SK-N-SH (cell line): ENCODE measurements at regions not wholly inside any gene's neighbourhood (a gene's known extent, or its start where the extent isn't known, plus 50 kb on each side); places are given as distances from the start of the nearest gene placed in this dataset.

Experiments used
- CTCF ChIA-PET: fragments of 300-600, 350-600 bp; formaldehyde crosslinking; extraction: SDS; loops from one replicate; lab custom pipeline; 2021; lab: Yijun Ruan, JAX
- POLR2A ChIA-PET: fragments of 350-600 bp; sonication (Branson Sonifier 250); formaldehyde crosslinking; extraction: SDS; loops from one replicate; lab custom pipeline; 2020; ENCODE audit warnings: antibody characterized with exemption, inconsistent platforms; lab: Yijun Ruan, JAX
- DNase-seq: peaks from one replicate; pipeline ENCODE4 v3.0.0; 2012
- H2AFZ ChIP-seq: fragments of 200-600 bp; sonication (generic); 2 replicates; pipeline ENCODE4 v1.8.1; 2016; ENCODE audit warnings: antibody characterized with exemption, mild to moderate bottlenecking, low read depth
- H3F3A ChIP-seq: fragments of 200-600 bp; sonication (generic); replicated peaks from 2 replicates; pipeline ENCODE3; 2016; ENCODE audit warnings: antibody characterized with exemption, mild to moderate bottlenecking; ENCODE audit not compliant: insufficient read depth
- H3K27ac ChIP-seq, 2 experiments: fragments of 200-500 bp in 1 of 2; fragments of 200-600 bp in 1 of 2; sonication (Bioruptor generic) in 1 of 2; sonication (generic), shearing (Covaris generic) in 1 of 2; 2 replicates each; pipeline versions ENCODE4 v1.5.1 to v1.6.1; 2014 to 2016; ENCODE audit warnings: low read depth in 2 of 2, inconsistent platforms in 1 of 2, low read length in 1 of 2, mild to moderate bottlenecking in 1 of 2, mixed read lengths in 1 of 2
- H3K27me3 ChIP-seq: fragments of 200-600 bp; sonication (generic), shearing (Covaris generic); 2 replicates; pipeline ENCODE4 v1.6.1; 2016; ENCODE audit warnings: mixed run types; ENCODE audit not compliant: insufficient read depth
- H3K36me3 ChIP-seq, 2 experiments: fragments of 200-500 bp in 1 of 2; fragments of 200-600 bp in 1 of 2; sonication (Bioruptor generic) in 1 of 2; sonication (generic) in 1 of 2; replicated peaks in 1 of 2; 2 replicates each; pipeline versions ENCODE3 to v1.5.1; 2014 to 2016; ENCODE audit warnings: low read length in 1 of 2, mild to moderate bottlenecking in 1 of 2; ENCODE audit not compliant: insufficient read depth in 2 of 2, control insufficient read depth in 1 of 2
- H3K4me1 ChIP-seq, 2 experiments: fragments of 200-500 bp in 1 of 2; fragments of 200-600 bp in 1 of 2; sonication (Bioruptor generic) in 1 of 2; sonication (generic), shearing (Covaris generic) in 1 of 2; 2 replicates each; pipeline versions ENCODE4 v1.5.1 to v1.6.1; 2014 to 2016; ENCODE audit warnings: low read depth in 1 of 2, low read length in 1 of 2, mixed run types in 1 of 2; ENCODE audit not compliant: insufficient read depth in 2 of 2, control insufficient read depth in 1 of 2
- H3K4me2 ChIP-seq: fragments of 200-600 bp; sonication (generic), shearing (Covaris generic); 2 replicates; pipeline ENCODE4 v1.6.1; 2017; ENCODE audit warnings: mixed run types
- H3K4me3 ChIP-seq, 2 experiments: fragments of 200-500 bp in 1 of 2; fragments of 200-600 bp in 1 of 2; sonication (Bioruptor generic) in 1 of 2; sonication (generic), shearing (Covaris generic) in 1 of 2; 2 replicates each; pipeline versions ENCODE4 v1.5.1 to v1.8.1; 2014 to 2016; ENCODE audit warnings: low read depth in 2 of 2, inconsistent platforms in 1 of 2, low read length in 1 of 2, mild to moderate bottlenecking in 1 of 2, mixed read lengths in 1 of 2, moderate library complexity in 1 of 2
- H3K79me2 ChIP-seq: fragments of 200-600 bp; sonication (generic); 2 replicates; pipeline ENCODE4 v1.8.1; 2017; ENCODE audit warnings: mild to moderate bottlenecking; ENCODE audit not compliant: insufficient read depth
- H3K9ac ChIP-seq: fragments of 200-600 bp; sonication (generic); 2 replicates; pipeline ENCODE4 v1.6.1; 2017; ENCODE audit warnings: mixed run types
- H3K9me2 ChIP-seq: fragments of 200-600 bp; sonication (generic); 2 replicates; pipeline ENCODE4 v1.6.1; 2017; ENCODE audit warnings: mixed run types
- H3K9me3 ChIP-seq: fragments of 200-600 bp; sonication (generic); 2 replicates; pipeline ENCODE4 v1.6.1; 2017; ENCODE audit warnings: mixed run types, mild to moderate bottlenecking, moderate library complexity
- H4K20me1 ChIP-seq: fragments of 200-600 bp; sonication (generic); 2 replicates; pipeline ENCODE4 v1.6.1; 2017; ENCODE audit warnings: mild to moderate bottlenecking, mixed run types; ENCODE audit not compliant: insufficient read depth
- ELF1 ChIP-seq: IDR thresholded peaks from 2 replicates; pipeline ENCODE4 v1.4.0; 2012
- EP300 ChIP-seq, 2 experiments: IDR thresholded peaks; 2 replicates each; pipeline versions ENCODE4 v1.4.0 to v1.6.1; 2012; ENCODE audit warnings: borderline replicate concordance in 1 of 2, low read depth in 1 of 2, low read length in 1 of 2
- EZH2phosphoT487 ChIP-seq: fragments of 200-600 bp; sonication (generic); IDR thresholded peaks from 2 replicates; pipeline ENCODE4 v1.6.1; 2017; ENCODE audit warnings: low read depth, mixed run types, mild to moderate bottlenecking, antibody characterized with exemption, moderate library complexity, borderline replicate concordance
- FOXM1 ChIP-seq: IDR thresholded peaks from 2 replicates; pipeline ENCODE4 v1.4.0; 2012; ENCODE audit warnings: low read depth, mild to moderate bottlenecking
- JUND ChIP-seq: IDR thresholded peaks from 2 replicates; pipeline ENCODE4 v1.4.0; 2012
- POLR2AphosphoS5 ChIP-seq: IDR thresholded peaks from 2 replicates; pipeline ENCODE4 v1.6.1; 2012; ENCODE audit warnings: low read depth, low read length
- RFX5 ChIP-seq: IDR thresholded peaks from 2 replicates; pipeline ENCODE4 v1.6.1; 2012; ENCODE audit warnings: mild to moderate bottlenecking, improper control_type of control experiment, low read length
- RXRA ChIP-seq: IDR thresholded peaks from 2 replicates; pipeline ENCODE4 v1.4.0; 2012; ENCODE audit warnings: low read depth, mild to moderate bottlenecking, borderline replicate concordance
- SMC3 ChIP-seq: IDR thresholded peaks from 2 replicates; pipeline ENCODE4 v1.6.1; 2012; ENCODE audit warnings: low read depth, low read length, improper control_type of control experiment
- TEAD4 ChIP-seq: IDR thresholded peaks from 2 replicates; pipeline ENCODE4 v1.4.0; 2012; ENCODE audit warnings: mild to moderate bottlenecking, borderline replicate concordance; ENCODE audit not compliant: insufficient read depth
- USF2 ChIP-seq: fragments of 150-350 bp; IDR thresholded peaks from 2 replicates; pipeline ENCODE4 v1.6.1; 2017; ENCODE audit warnings: antibody characterized with exemption, low read length, low read depth, borderline replicate concordance
- YY1 ChIP-seq: IDR thresholded peaks from 2 replicates; pipeline ENCODE4 v1.4.0; 2012; ENCODE audit warnings: low read depth, mild to moderate bottlenecking
- ZBTB33 ChIP-seq: IDR thresholded peaks from 2 replicates; pipeline ENCODE4 v1.4.0; 2012; ENCODE audit warnings: low read depth, borderline replicate concordance
- WGBS: methylation state at CpG from one replicate; pipeline ENCODE4 v1.1.6; 2017; ENCODE audit warnings: low lambda C conversion rate; 5-methylcytosine and 5-hydroxymethylcytosine counted together

GRCh38 chr9:118992813-118993794 is 376.1 kb downstream of the BRINP1 start:
- WGBS, result 41% methylated on average over 15 of the region's 15 CpGs
- no peaks in the 10 kb centered on the region for H3F3A ChIP-seq
- H3K4me1 ChIP-seq, result no peaks in the 10 kb centered on the region
- H3K36me3 ChIP-seq, result no peaks in the 10 kb centered on the region
- no peak overlapping the region for H3K4me3 ChIP-seq
- no peak overlapping the region for H3K27ac ChIP-seq
- H3K9me2 ChIP-seq, result no peaks in the 10 kb centered on the region
- H3K9me3 ChIP-seq, result no peaks in the 10 kb centered on the region
- no peak overlapping the region for H3K9ac ChIP-seq
- ChIA-PET POLR2A (no interaction called here), CTCF (interaction anchor here (0.7 to 1.3 kb wide), 3 partner anchors 34 to 372 kb away, joined by 3 read pairs; no protein-coding TSS in a partner anchor)
- H3K27me3 ChIP-seq, result no peaks in the 10 kb centered on the region
- TF ChIP-seq RFX5 (no peak), TEAD4 (no peak), SMC3 (no peak), ZBTB33 (no peak), RXRA (no peak), POLR2AphosphoS5 (no peak)
- no peak overlapping the region for H3K4me2 ChIP-seq
- H2AFZ ChIP-seq, result no peak overlapping the region
- H4K20me1 ChIP-seq, result no peaks in the 10 kb centered on the region
- no peaks in the 10 kb centered on the region for H3K79me2 ChIP-seq
- DNase-seq, result no peak

GRCh38 chr9:118993965-118994364 is 375.3 kb downstream of the BRINP1 start:
- Histone ChIP-seq H3K27ac (no peak overlapping the region), H3K9me2 (no peaks in the 10 kb centered on the region), H4K20me1 (no peaks in the 10 kb centered on the region), H3K4me1 (no peaks in the 10 kb centered on the region), H3K9ac (no peak overlapping the region), H3K9me3 (no peaks in the 10 kb centered on the region), H3K36me3 (no peaks in the 10 kb centered on the region), H3F3A (no peaks in the 10 kb centered on the region), H3K27me3 (no peaks in the 10 kb centered on the region), H3K4me3 (no peak overlapping the region), H3K79me2 (no peaks in the 10 kb centered on the region), H2AFZ (no peak overlapping the region), H3K4me2 (no peak overlapping the region)
- CTCF ChIA-PET, result interaction anchor here (1.3 kb wide), 1 partner anchor 372 kb away, joined by 3 read pairs; no protein-coding TSS in a partner anchor
- TF ChIP-seq POLR2AphosphoS5, result no peak
- TF ChIP-seq EZH2phosphoT487, result no peak
- TF ChIP-seq SMC3, result no peak
- TF ChIP-seq USF2, result no peak
- no peak for TF ChIP-seq RFX5
- no peak for TF ChIP-seq FOXM1
- no peak for TF ChIP-seq EP300 (IDR thresholded peaks at IDR 0.05; ENCODE audit: borderline replicate concordance in 1 of 2, low read depth in 1 of 2, low read length in 1 of 2)
- TF ChIP-seq YY1, result no peak
- no peak for TF ChIP-seq ZBTB33
- no peak for TF ChIP-seq ELF1
- TF ChIP-seq JUND, result no peak
- 57% methylated on average over 4 of the region's 4 CpGs for WGBS
- DNase-seq, result no peak
- POLR2A ChIA-PET, result no interaction called here
